Stimulated activated naive CD8-positive, alpha-beta T cell treated with anti-CD3 and anti-CD28 coated beads, Interleukin-15, amount 100 ng/mL, for 72 hours (primary cell): ENCODE measurements at regions not wholly inside any gene's neighbourhood (a gene's known extent, or its start where the extent isn't known, plus 50 kb on each side); places are given as distances from the start of the nearest gene placed in this dataset.

ENCODE experiments used
- ATAC-seq: fragments of 150-1000 bp; cut with Tn5 transposase; 2 replicates; pipeline ENCODE4 v1.10.0; 2021; ENCODE audit warnings: mild to moderate bottlenecking, moderate library complexity
- DNase-seq, 2 donors: peaks; one replicate each; pipeline ENCODE4 v3.0.0; 2021 to 2022
- H3K27ac Mint-ChIP-seq, 2 donors: one replicate each; pipeline ENCODE4 v1.8.0; 2022; ENCODE audit warnings: mild to moderate bottlenecking in 2 of 2, mixed read lengths in 2 of 2, moderate library complexity in 2 of 2
- H3K27me3 Mint-ChIP-seq: one replicate; pipeline ENCODE4 v1.8.0; 2022; ENCODE audit warnings: mixed read lengths
- H3K4me1 Mint-ChIP-seq: one replicate; pipeline ENCODE4 v1.8.0; 2022; ENCODE audit warnings: mild to moderate bottlenecking, mixed read lengths
- H3K4me3 Mint-ChIP-seq, 2 donors: one replicate each; pipeline ENCODE4 v1.8.0; 2022; ENCODE audit warnings: mild to moderate bottlenecking in 2 of 2, mixed read lengths in 2 of 2, moderate library complexity in 1 of 2
- H3K9me3 Mint-ChIP-seq, 2 donors: one replicate each; pipeline ENCODE4 v1.8.0; 2022; ENCODE audit warnings: mixed read lengths in 2 of 2

DNA sequence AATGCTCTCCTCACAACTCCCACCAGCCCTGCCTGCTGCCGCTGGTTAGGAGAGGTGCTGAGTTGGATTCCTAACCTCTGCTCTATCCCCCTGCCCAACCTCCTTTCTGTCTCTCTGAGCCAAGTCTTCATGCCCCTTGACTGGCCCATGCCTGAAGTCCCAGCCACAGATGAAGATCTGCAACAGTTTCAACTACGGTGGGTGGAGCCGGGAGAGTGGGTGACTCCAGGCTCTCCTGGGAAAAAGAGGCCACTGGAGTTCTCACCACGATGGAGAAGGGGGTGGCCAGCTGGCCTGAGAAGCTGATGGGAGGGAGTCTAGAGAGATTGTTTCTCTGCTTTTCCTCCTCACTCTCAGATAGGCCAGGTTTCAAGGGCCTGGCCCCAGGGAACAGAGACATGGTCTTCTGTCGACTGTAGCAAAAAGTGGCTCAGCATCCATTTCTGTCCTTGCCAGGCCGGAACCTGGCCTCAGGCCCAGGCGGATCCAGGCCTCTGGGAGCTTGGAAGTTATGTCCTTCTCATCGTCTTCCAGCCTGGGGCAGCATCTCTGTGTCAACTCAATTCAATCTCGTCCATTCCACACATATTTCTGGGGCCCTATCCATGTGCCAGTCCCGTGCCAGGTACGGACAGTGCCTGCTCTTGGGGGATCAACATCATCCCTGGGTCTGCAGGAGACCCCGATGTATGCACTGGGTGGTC lies 75.3 kb downstream of the INHBB start:
- H3K27me3 Mint-ChIP-seq, result peaks cover 42% of the 10 kb centered on the region
- DNase-seq (no peak), ATAC-seq (no peak)
- H3K4me3 Mint-ChIP-seq, result no peak overlapping the region
- H3K27ac Mint-ChIP-seq, result no peak overlapping the region
- H3K9me3 Mint-ChIP-seq, result no peaks in the 10 kb centered on the region
- no peaks in the 10 kb centered on the region for H3K4me1 Mint-ChIP-seq

DNA sequence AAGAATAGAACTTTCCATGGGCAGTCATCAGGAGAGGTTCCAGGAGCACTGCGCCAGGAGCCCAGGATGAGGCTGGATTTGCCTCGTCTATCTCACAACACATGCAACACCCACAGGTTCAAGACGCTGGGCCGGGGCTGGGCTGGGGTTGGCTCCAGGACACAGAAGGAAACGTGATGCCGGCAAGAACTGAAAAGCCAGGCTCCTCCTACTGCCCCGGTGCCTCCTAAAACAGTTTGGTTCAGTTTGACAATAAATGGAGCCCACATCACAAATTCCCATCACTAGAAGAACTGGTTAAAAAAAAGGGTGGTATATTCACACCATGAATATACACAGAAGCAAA lies 75.9 kb downstream of the INHBB start:
- ATAC-seq (no peak), DNase-seq (no peak)
- H3K9me3 Mint-ChIP-seq, result no peaks in the 10 kb centered on the region
- H3K4me1 Mint-ChIP-seq, result no peaks in the 10 kb centered on the region
- H3K27me3 Mint-ChIP-seq, result peaks cover 47% of the 10 kb centered on the region
- no peak overlapping the region for H3K4me3 Mint-ChIP-seq
- H3K27ac Mint-ChIP-seq, result no peak overlapping the region

DNA sequence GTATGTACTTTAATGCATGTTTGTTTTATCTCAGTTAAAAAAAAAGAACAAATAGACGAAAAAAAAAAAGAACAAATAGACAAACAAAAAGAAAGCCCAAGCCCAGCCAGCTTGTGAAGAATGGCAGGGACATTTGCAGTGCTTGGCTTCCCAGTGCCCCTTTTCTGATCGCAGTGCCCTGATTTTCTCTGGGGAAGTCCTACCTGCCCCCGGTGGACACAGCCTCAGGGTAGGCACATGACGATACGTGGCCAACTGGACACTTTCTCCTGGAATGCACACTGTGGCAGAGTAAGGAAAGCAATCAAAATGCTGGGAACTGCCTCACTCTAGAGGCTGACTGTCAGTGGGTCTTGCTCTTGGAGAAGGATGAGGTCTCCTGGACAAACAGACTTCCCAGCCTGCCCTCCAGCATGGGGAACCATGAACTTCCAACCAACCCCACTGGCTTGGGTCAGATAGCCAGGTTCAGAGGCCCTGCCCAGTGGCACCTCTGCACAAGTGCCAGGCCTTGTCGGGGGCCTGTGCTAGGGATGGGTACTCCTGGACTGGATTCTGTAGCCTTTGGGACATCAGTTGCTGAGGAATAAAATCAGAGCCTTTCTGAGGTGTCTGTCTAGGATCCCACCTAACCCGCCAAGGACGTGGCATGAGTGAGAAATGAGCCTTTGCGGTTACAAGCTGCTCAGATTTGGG lies 76.7 kb downstream of the INHBB start:
- peaks cover 55% of the 10 kb centered on the region for H3K27me3 Mint-ChIP-seq
- no peak overlapping the region for H3K27ac Mint-ChIP-seq
- DNase-seq, result no peak
- ATAC-seq, result peak; percentile 29
- no peaks in the 10 kb centered on the region for H3K4me1 Mint-ChIP-seq
- no peak overlapping the region for H3K4me3 Mint-ChIP-seq
- no peaks in the 10 kb centered on the region for H3K9me3 Mint-ChIP-seq

DNA sequence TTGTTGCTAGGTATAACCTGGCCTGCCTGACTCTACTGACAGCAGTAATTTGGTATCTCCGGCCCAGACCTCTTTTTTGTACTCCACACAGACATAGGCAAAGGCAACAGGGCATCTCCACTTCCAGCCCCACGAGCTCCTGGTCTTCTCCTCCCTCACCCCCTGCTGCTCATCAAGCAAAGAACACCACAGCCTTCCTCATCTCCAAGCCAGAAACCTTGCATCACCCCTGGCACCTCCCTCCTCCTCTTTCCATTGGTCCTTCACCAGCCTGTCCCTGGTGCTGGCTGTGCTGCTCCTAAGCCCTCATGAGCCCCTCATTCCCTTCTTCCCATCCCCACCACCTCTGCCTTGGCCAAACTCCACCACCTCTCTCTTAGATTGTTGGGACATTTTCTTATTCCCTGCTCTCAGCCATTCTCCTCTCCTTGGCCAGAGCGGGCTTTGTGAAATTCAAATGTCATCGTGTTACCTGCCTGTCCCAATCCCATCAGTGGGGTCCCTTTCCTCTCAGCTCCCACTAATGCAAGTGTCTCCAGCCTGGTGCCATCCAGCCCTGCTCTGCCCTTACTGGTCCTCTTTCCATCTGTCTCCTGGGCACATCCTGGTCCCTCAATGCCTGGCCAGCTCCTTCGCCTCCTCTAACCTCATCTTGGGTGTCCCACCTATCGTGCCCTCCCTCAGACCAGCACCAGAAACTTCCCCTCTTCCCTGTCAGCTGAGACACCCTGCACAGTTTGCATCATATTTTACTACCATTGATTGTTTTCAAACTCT lies 77.4 kb downstream of the INHBB start:
- ATAC-seq, result no peak
- no peak overlapping the region for H3K4me3 Mint-ChIP-seq

DNA sequence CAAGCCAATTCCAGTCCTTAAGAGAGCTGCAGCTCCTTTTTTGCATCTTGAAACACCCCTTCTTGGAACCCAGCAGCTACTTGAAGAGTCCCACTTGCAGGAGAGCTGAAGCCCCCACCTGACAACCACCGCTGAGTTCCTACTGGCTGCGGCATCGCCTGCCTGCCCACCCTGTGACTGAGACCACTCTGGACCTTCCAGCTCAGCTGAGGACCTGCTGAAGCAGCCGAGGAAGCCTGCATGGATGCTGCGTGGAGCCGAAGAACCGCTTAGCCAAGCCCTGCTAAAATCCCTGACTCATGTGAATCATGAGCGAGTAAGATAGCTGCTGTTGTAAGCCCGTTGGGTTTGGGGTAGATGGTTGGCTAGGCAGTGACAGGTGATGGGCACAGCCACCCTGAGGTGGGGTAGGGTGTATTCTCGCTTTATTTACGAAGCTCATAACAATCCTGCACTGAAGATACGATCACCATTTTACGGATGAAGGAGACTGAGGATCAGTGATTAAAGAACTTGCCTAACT lies 78.4 kb downstream of the INHBB start:
- DNase-seq (no peak), ATAC-seq (no peak)
- Mint-ChIP-seq H3K4me1 (no peaks in the 10 kb centered on the region), H3K9me3 (no peaks in the 10 kb centered on the region), H3K27me3 (peaks cover 49% of the 10 kb centered on the region), H3K27ac (no peak overlapping the region), H3K4me3 (no peak overlapping the region)

More for the DNA sequence above, 77.4 kb downstream of the INHBB start:
- no peaks in the 10 kb centered on the region for H3K4me1 Mint-ChIP-seq
- no peak overlapping the region for H3K27ac Mint-ChIP-seq
- H3K27me3 Mint-ChIP-seq, result peaks cover 52% of the 10 kb centered on the region
- no peaks in the 10 kb centered on the region for H3K9me3 Mint-ChIP-seq
- no peak for DNase-seq

DNA sequence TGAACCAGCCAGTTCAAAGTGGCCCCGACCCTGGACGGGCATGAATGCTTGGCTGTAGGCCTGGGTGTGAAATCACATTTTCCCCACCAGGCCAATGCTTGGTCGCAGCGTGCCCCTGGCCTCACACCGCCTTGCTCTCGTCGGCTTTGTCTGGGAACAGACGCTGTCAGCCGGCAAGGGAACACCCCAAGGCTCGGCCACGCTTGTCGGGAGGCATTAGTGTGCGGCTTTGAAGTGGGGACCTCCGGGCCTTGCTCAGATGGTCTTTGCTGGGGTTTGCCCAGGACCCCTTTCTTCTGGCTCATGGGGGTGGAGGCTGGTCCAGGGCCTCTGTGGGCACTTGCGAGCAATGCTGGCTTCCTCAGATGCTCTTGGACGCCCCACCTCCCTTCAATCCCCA lies 79.1 kb downstream of the INHBB start:
- Mint-ChIP-seq H3K4me1 (no peaks in the 10 kb centered on the region), H3K4me3 (no peak overlapping the region), H3K27me3 (peaks cover 56% of the 10 kb centered on the region), H3K9me3 (no peaks in the 10 kb centered on the region), H3K27ac (no peak overlapping the region)
- no peak for ATAC-seq
- no peak for DNase-seq

DNA sequence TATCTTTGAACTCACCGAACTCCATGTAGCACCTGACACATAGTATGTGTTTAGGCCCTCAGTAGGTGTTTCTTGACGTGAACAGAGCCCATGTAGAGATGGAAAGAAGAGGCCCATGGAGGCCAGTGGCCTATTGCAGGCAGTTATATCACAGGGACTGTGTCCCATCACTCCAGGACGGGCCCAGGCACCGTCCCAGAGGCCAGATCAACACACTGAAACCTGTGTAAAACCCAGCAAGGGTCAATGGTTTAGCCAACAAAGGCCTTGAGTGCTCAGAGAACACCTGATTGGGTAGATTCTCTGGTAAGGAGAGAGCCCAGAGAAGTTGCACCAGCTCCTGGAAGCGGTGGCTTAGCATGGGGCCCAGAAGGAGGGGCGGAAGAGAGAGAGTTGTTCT lies 82.8 kb downstream of the INHBB start:
- peaks cover 38% of the 10 kb centered on the region for H3K27me3 Mint-ChIP-seq
- H3K4me3 Mint-ChIP-seq, result no peak overlapping the region
- no peak overlapping the region for H3K27ac Mint-ChIP-seq
- ATAC-seq (no peak), DNase-seq (no peak)
- H3K4me1 Mint-ChIP-seq, result no peaks in the 10 kb centered on the region
- no peaks in the 10 kb centered on the region for H3K9me3 Mint-ChIP-seq

DNA sequence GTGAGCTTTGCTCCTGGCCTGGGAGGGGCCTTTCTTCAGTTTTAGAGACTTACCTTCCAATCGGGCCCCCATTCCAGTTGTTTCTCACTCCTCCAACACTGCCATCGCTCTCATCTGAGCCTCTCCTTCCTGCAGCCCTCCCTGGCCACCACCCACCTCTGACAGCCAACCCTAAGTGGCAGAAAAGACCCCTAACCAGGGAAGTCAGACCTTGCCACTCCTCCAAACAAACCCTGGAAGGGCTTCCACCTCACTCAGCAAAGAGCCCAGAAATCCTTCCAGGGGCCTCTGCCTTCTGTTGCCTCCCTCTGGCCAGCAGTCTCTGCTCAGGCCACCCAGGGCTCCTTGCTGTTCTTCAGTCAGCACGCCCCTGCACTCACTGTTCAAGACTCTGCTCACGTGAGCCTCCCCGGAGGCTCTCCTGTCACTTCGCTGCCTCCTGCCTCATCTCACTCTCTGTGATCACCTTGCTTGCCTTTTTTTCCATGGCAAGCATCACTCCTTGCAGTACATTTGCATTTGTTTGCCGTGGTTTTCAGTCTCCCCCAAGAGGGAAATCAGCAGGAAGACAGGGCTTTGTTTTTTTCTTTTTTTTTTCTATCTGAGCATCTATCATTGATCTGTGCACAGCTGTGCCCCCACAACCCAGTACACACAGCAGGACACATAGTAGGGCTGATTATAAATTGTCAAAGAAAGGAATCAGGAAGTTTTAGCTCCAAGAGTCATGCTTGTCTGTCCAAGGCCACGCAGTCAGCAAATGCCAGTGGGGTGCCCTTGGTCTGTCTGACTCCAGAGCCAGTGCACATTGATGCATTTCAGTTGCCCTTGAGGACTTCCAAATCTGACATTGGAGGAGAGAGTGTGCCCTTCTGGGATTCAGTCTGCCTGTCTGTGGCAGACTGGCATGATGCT lies 83.9 kb downstream of the INHBB start:
- no peak overlapping the region for H3K27ac Mint-ChIP-seq
- no peaks in the 10 kb centered on the region for H3K4me1 Mint-ChIP-seq
- peaks cover 33% of the 10 kb centered on the region for H3K27me3 Mint-ChIP-seq
- no peak overlapping the region for H3K4me3 Mint-ChIP-seq
- no peak for DNase-seq
- no peaks in the 10 kb centered on the region for H3K9me3 Mint-ChIP-seq
- no peak for ATAC-seq

DNA sequence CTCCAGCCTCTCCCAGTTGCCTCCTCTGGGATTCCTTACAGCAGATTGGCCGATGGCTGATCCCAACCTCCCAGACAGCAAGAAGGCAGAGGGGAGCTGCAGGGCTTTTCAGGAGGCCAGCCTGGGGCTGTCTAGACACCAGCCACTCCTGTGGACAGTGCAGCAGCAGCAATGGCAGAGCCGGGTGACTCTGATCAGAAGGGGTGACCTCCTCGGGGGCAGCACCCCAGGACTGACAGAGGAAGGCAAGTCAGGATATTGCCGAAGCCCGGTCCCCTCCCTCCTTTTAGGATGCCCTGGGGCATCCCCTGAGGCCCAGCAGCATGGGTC lies 84.5 kb downstream of the INHBB start:
- Mint-ChIP-seq H3K9me3 (no peaks in the 10 kb centered on the region), H3K4me3 (no peak overlapping the region), H3K27ac (no peak overlapping the region), H3K4me1 (no peaks in the 10 kb centered on the region), H3K27me3 (peaks cover 33% of the 10 kb centered on the region)
- ATAC-seq (no peak), DNase-seq (no peak)

DNA sequence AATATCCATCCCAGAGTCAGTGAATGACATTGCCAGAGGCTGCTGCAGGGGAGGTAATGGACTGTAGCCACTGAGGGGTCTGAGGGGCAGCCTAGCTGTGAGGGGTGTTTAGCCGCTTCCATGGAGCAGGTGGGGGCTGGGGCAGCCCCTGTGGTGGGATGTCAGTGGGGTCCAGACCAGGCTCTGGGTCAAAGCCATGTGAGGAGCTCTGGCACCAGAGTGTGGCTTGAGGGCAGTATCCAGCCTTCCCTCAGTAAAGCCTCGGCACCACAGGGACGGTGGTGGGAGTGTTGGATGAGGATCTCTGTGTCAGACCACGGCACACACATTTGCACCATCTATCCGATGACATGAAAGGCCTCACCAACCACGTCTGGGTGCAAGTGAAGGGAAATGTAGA lies 85.0 kb downstream of the INHBB start:
- H3K4me1 Mint-ChIP-seq, result no peaks in the 10 kb centered on the region
- peaks cover 33% of the 10 kb centered on the region for H3K27me3 Mint-ChIP-seq
- H3K27ac Mint-ChIP-seq, result no peak overlapping the region
- ATAC-seq (no peak), DNase-seq (no peak)
- H3K9me3 Mint-ChIP-seq, result no peaks in the 10 kb centered on the region
- no peak overlapping the region for H3K4me3 Mint-ChIP-seq

DNA sequence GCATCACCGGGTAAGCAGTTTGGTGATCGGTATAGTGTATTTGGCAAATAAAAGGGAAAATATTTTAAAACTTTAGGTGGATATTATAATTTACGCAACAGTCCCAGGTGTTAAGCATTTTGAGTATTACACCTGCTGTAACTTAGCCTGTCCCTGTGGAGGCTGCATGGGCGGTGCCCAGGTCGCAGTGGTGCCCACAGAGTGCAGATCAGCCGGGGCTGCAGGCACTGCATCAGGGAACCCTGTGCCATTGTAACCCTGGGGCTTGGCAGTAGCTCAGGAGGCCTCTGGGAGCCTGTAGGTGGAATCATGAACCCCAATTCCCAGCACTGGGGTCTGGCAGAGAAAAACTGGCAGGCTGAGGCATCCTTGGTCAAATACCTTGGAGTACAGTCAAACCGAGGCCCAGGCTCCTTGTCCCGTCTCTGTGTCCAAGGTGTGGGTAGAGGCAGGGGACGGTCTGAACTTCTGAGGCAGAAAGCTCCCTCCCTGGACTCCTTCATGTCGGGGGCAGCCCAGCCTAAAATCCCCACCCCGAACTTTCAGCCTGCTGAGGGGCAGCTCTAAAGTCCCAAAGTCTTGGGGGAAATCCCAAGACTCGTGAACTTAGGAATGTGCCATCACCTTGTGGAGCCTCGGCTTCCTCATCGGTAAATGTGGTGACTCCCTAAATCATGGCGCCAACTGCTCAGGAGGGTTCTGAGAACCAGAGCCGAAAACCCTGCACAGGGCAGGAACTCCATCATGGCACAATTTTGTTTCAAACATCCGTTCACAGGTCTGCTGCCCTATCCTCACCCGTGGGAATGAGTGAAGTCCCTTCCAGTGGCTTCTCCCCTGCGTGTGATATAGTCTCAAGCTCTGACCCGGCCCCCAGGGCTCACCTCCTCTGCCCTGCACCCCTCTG lies 85.7 kb downstream of the INHBB start:
- peaks cover 29% of the 10 kb centered on the region for H3K27me3 Mint-ChIP-seq
- H3K27ac Mint-ChIP-seq, result peak overlapping the region in 1 of 2 donors; percentile 59
- DNase-seq (no peak), ATAC-seq (no peak)
- H3K9me3 Mint-ChIP-seq, result no peaks in the 10 kb centered on the region
- H3K4me3 Mint-ChIP-seq, result no peak overlapping the region
- H3K4me1 Mint-ChIP-seq, result no peaks in the 10 kb centered on the region

DNA sequence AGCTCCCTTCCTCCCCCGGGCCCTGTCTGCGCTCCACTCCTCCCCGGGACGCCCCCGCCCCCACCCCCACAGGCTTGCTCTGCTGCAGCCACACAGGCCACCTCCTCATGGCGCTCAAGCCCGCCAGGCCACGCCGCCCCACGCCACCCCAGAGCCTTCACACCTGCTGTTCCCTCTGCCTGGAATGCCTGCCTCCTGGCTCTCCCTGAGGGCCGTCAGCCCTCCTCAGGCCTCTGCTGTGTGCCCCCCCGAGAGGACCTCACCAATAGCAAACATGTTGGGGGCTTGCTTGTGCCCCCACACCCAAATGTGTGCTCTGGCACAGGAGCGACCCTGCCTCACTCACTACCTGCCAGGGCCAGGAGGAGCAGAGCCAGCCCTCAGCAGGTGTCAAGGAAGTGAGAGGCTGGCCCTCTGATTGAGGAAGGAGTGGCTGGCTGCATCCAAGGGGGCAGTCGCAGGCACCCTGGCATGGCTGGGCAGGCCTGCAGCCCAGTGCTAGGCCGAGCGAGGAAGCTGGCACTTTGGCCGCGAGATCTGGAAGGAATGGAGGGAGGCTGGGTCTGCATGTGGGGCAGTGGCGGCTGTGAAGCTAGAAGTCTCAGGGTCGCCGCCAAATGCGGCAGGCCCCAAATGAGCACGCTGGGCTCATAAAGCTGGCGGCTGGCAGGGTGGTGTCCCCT lies 86.5 kb downstream of the INHBB start:
- Mint-ChIP-seq H3K27me3 (peaks cover 21% of the 10 kb centered on the region), H3K4me1 (no peaks in the 10 kb centered on the region), H3K27ac (peak overlapping the region in 1 of 2 donors; percentile 85), H3K4me3 (no peak overlapping the region), H3K9me3 (no peaks in the 10 kb centered on the region)
- ATAC-seq, result peak; percentile 31
- no peak for DNase-seq

DNA sequence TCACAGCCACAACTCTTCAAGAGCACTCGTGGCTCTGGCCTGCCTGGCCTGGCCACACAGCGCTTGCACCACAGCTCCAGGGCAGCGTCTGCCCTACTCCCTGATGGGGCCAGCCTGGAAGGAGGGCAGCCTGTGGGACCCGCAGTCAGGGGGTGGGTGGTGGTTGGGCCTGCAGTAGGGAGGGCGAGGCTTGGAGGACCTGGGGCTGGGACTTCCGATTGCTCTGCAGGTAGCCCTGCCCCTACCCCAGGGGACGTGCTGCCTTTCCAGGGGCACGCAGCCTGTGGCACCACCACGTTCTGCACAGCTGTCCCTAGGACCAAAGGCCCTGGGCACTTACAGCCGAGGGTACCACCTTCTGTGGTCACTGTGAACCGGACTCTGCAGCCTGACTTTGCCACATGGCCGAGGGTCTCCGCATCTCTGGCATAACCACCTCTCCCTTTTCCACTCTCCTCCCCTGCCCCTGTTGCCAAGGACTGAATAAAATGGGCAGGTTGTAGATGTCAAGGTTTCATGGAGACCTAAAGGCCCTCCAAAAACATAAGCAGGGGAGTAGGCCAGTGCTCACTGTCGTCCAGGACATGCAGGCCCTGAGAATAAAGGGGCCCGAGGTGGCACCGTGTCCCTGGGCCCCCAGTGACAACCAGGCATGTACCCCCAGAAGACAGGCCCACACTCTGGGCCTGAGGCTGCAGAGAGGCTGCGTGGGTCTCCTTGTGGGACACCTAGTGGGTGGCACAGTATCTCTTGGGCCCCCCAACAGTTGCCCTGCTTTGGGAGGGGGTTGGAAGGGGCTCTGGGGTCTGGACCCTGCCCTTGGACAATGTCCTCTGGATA lies 87.3 kb downstream of the INHBB start:
- DNase-seq, result no peak
- H3K27ac Mint-ChIP-seq, result no peak overlapping the region
- peaks cover 18% of the 10 kb centered on the region for H3K27me3 Mint-ChIP-seq
- H3K4me1 Mint-ChIP-seq, result no peaks in the 10 kb centered on the region
- no peak overlapping the region for H3K4me3 Mint-ChIP-seq
- no peaks in the 10 kb centered on the region for H3K9me3 Mint-ChIP-seq
- ATAC-seq, result no peak
